Lung (tissue), 11 donors: ENCODE measurements at regions not wholly inside any gene's neighbourhood (a gene's known extent, or its start where the extent isn't known, plus 50 kb on each side); places are given as distances from the start of the nearest gene placed in this dataset.

ENCODE experiments used
- ATAC-seq: fragments of 200-7000 bp; cut with Tn5 transposase; one replicate; pipeline ENCODE4 v1.9.1; 2020; ENCODE audit warnings: moderate number of reproducible peaks; ENCODE audit not compliant: insufficient read depth, low FRiP score
- DNase-seq, 3 donors: peaks; one replicate each; pipeline ENCODE4 v3.0.0-alpha.2; 2013 to 2017
- H3K27ac ChIP-seq, 2 donors: one replicate each; pipeline ENCODE4 v1.5.1; 2013; ENCODE audit warnings: mild to moderate bottlenecking in 2 of 2, moderate library complexity in 2 of 2, control low read depth in 1 of 2, inconsistent platforms in 1 of 2, low read depth in 1 of 2, low read length in 1 of 2
- H3K27me3 ChIP-seq, 3 donors: one replicate each; pipeline ENCODE4 v1.5.1; 2013; ENCODE audit warnings: low read length in 2 of 3; ENCODE audit not compliant: control insufficient read depth in 3 of 3, insufficient read depth in 3 of 3
- H3K36me3 ChIP-seq, 4 donors: one replicate each; pipeline ENCODE4 v1.5.1; 2013; ENCODE audit warnings: low read length in 4 of 4, mild to moderate bottlenecking in 1 of 4, moderate library complexity in 1 of 4; ENCODE audit not compliant: control insufficient read depth in 4 of 4, insufficient read depth in 4 of 4
- H3K4me1 ChIP-seq, 5 donors: one replicate each; pipeline ENCODE4 v1.5.1; 2013; ENCODE audit warnings: low read length in 5 of 5, mild to moderate bottlenecking in 2 of 5, moderate library complexity in 1 of 5; ENCODE audit not compliant: control insufficient read depth in 5 of 5, insufficient read depth in 5 of 5
- H3K4me3 ChIP-seq: one replicate; pipeline ENCODE4 v1.5.1; 2013; ENCODE audit warnings: mild to moderate bottlenecking, control low read depth, moderate library complexity
- H3K9ac ChIP-seq, 2 donors: one replicate each; pipeline ENCODE4 v1.5.1; 2013; ENCODE audit warnings: low read length in 2 of 2, control low read depth in 1 of 2; ENCODE audit not compliant: insufficient read depth in 1 of 2
- H3K9me3 ChIP-seq, 4 donors: one replicate each; pipeline ENCODE4 v1.5.1; 2013; ENCODE audit warnings: low read length in 3 of 4, mild to moderate bottlenecking in 1 of 4, moderate library complexity in 1 of 4; ENCODE audit not compliant: control insufficient read depth in 4 of 4, insufficient read depth in 3 of 4
- WGBS, 2 donors: extraction: QIAGEN DNeasy Blood & Tissue Kit; methylation state at CpG; one replicate each; pipeline ENCODE4 v1.1.7; 2013; 5-methylcytosine and 5-hydroxymethylcytosine counted together
- TF ChIP-seq, protein P1 (sequence below): IDR thresholded peaks from 2 replicates; pipeline ENCODE4 v1.5.1; 2012; ENCODE audit warnings: mild to moderate bottlenecking; ENCODE audit errors: control extremely low read depth, extremely low read depth
- donor health status: control.
- donor health status: control.
- donor health status: Bipolar disorder and iron deficiency.
- donor health status: healthy.
- donor health status: DM: yes; HTN: yes; CAD: no.

DNA sequence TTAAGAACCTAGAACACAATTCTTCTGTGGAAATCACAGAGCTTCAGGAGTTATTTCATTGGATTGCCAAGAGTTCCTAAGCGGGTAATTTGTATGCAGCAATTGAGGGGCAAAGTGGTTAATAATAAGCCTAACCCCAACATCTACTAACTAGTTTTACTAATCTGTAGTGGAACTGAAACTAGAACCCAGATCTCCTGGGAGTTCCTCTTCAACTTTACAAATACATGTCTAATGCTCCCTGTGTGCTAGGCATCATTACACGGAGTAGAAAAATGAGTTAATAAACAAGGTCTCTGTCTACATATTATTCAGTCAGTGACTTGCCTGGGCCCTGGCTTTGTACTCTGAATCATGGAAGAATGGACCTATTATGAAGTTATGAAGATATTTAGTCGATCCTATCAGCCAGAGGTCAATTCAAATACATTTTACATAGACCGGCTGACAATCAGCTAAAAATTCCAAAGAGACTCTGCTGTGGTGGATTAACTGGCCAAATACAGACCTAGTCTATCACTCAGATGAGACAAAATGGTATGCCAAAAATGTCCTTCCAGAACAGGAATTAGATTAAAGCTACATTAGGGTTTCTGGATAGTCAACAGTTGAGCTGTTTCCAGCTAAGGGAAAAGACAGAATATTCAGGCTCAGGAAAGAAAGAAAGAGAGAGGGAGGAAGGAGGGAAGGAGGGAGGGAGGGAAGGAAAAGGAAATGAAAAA is 326.0 kb downstream of the FBXW7 start:
- Histone ChIP-seq H3K27me3 (no peaks in the 10 kb centered on the region), H3K4me1 (peaks cover 0 to 13% (median 5%) of the 10 kb centered on the region in 5 donors), H3K4me3 (no peak overlapping the region), H3K27ac (no peak overlapping the region), H3K9ac (no peak overlapping the region), H3K36me3 (no peaks in the 10 kb centered on the region), H3K9me3 (no peaks in the 10 kb centered on the region)
- TF ChIP-seq, protein P1, sequence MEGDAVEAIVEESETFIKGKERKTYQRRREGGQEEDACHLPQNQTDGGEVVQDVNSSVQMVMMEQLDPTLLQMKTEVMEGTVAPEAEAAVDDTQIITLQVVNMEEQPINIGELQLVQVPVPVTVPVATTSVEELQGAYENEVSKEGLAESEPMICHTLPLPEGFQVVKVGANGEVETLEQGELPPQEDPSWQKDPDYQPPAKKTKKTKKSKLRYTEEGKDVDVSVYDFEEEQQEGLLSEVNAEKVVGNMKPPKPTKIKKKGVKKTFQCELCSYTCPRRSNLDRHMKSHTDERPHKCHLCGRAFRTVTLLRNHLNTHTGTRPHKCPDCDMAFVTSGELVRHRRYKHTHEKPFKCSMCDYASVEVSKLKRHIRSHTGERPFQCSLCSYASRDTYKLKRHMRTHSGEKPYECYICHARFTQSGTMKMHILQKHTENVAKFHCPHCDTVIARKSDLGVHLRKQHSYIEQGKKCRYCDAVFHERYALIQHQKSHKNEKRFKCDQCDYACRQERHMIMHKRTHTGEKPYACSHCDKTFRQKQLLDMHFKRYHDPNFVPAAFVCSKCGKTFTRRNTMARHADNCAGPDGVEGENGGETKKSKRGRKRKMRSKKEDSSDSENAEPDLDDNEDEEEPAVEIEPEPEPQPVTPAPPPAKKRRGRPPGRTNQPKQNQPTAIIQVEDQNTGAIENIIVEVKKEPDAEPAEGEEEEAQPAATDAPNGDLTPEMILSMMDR, result no peak
- ATAC-seq (no peak), DNase-seq (no peak)
- 85 to 87% methylated on average over 4 of the region's 4 CpGs for WGBS, 2 donors

DNA sequence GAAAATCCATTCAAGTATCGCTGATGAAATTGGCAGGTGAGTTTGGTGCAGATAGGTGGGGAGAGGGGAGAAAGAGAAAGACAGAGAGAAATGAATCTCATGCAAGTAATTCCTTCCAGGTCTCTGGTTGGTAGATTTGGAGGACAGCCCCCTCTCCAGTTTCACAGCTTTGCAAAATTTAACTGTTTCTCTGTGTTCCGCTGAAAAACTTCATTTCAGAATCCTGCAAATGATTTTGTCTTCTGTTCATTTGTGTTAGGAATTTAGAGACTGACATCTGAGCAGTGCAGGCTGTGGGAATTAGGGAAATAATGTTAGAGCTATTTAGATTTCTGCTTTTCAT is 328.5 kb downstream of the FBXW7 start:
- no peak overlapping the region for H3K27ac ChIP-seq
- peaks cover 0 to 13% (median 5%) of the 10 kb centered on the region in 5 donors for H3K4me1 ChIP-seq
- H3K4me3 ChIP-seq, result no peak overlapping the region
- H3K9me3 ChIP-seq, result no peaks in the 10 kb centered on the region
- ATAC-seq (no peak), DNase-seq (peak in 1 of 3 donors; percentile 8)
- no peaks in the 10 kb centered on the region for H3K27me3 ChIP-seq
- no peaks in the 10 kb centered on the region for H3K36me3 ChIP-seq
- TF ChIP-seq, protein P1, result no peak
- no peak overlapping the region for H3K9ac ChIP-seq
- 70 to 88% methylated on average over 2 of the region's 2 CpGs for WGBS, 2 donors

DNA sequence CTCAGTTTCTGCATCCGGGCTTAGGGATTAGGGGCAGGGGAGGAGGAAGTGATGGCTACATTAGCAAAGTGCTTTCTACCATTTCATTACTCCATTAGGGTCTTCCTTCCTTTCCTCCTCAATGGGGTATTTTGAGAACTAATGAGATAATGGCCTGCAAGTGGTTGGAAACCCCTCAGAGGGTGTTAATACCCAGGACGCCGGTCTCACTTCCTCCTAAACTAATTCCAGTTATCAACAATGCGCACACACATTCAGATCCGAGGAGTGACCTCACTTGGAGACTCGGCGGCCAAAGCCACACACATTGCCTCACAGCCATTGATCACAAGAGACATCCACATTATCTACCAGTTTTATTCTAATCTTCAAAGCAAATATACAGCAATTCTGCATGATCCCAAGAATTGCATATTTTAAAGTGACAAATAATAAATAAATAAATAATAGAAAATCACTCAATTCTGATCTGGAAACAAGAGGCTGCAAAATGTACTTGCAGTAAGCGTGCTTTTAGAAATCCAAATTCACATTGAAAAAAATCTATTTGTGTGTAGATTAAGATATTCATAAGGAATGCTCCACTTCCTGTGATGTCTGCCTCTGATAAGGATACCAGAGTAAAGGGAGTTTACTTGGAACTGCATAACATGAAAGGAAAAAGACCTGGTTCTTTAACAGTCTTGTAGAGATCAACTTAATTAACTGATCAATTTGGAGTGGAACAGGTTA is 329.1 kb downstream of the FBXW7 start:
- no peak for ATAC-seq
- H3K27ac ChIP-seq, result no peak overlapping the region
- no peaks in the 10 kb centered on the region for H3K9me3 ChIP-seq
- no peak overlapping the region for H3K4me3 ChIP-seq
- no peak overlapping the region for H3K9ac ChIP-seq
- H3K27me3 ChIP-seq, result no peaks in the 10 kb centered on the region
- TF ChIP-seq, protein P1, result no peak
- H3K4me1 ChIP-seq, result peaks cover 0 to 13% (median 5%) of the 10 kb centered on the region in 5 donors
- WGBS, 2 donors, result 42 to 55% methylated on average over 8 of the region's 8 CpGs
- H3K36me3 ChIP-seq, result no peaks in the 10 kb centered on the region
- DNase-seq, result peak in 2 of 3 donors; percentile 20 to 25
